ENCODE measurements at regions not wholly inside any gene's neighbourhood (a gene's known extent, or its start where the extent isn't known, plus 50 kb on each side); places are given as distances from the start of the nearest gene placed in this dataset.

GRCh38 chr1:29496701-29497100, 260.4 kb downstream of the PTPRU start:
- in situ Hi-C loops (cut with HindIII; ENCODE audit: low pct_unique_long_range_greater_than_20kb, low sequenced_read_pairs), result no loop called here
- no peak for TF ChIP-seq JUND (IDR thresholded peaks at IDR 0.05; ENCODE audit: low read depth)
- no peak for DNase-seq (ENCODE audit: low read depth in 1 of 2, low spot score in 1 of 2)

- in situ Hi-C loops (cut with HindIII; ENCODE audit: low pct_unique_long_range_greater_than_20kb, low sequenced_read_pairs), result no loop called here
- no peak for DNase-seq (ENCODE audit: low read depth in 1 of 2, low spot score in 1 of 2)
- no peak for TF ChIP-seq JUND (IDR thresholded peaks at IDR 0.05; ENCODE audit: low read depth)
Measured at GRCh38 chr1:29490204-29490934, 254.0 kb downstream of the PTPRU start.

- DNase-seq (ENCODE audit: low read depth in 1 of 2, low spot score in 1 of 2), result no peak
- in situ Hi-C loops (cut with HindIII; ENCODE audit: low pct_unique_long_range_greater_than_20kb, low sequenced_read_pairs), result no loop called here
- no peak for TF ChIP-seq JUND (IDR thresholded peaks at IDR 0.05; ENCODE audit: low read depth)
Measured at GRCh38 chr1:29489471-29489870, 253.1 kb downstream of the PTPRU start.

- TF ChIP-seq JUND (IDR thresholded peaks at IDR 0.05; ENCODE audit: low read depth), result no peak
- DNase-seq (ENCODE audit: low read depth in 1 of 2, low spot score in 1 of 2), result no peak
- in situ Hi-C loops (cut with HindIII; ENCODE audit: low pct_unique_long_range_greater_than_20kb, low sequenced_read_pairs), result no loop called here
Measured at GRCh38 chr1:29488794-29489311, 252.5 kb downstream of the PTPRU start.

GRCh38 chr1:29488086-29488793, 251.9 kb downstream of the PTPRU start:
- no peak for TF ChIP-seq JUND (IDR thresholded peaks at IDR 0.05; ENCODE audit: low read depth)
- in situ Hi-C loops (cut with HindIII; ENCODE audit: low pct_unique_long_range_greater_than_20kb, low sequenced_read_pairs), result no loop called here
- no peak for DNase-seq (ENCODE audit: low read depth in 1 of 2, low spot score in 1 of 2)

GRCh38 chr1:29487291-29487690, 251.0 kb downstream of the PTPRU start:
- no peak for TF ChIP-seq JUND (IDR thresholded peaks at IDR 0.05; ENCODE audit: low read depth)
- in situ Hi-C loops (cut with HindIII; ENCODE audit: low pct_unique_long_range_greater_than_20kb, low sequenced_read_pairs), result no loop called here
- DNase-seq (ENCODE audit: low read depth in 1 of 2, low spot score in 1 of 2), result no peak

GRCh38 chr1:29485096-29485925, 249.0 kb downstream of the PTPRU start:
- TF ChIP-seq JUND (IDR thresholded peaks at IDR 0.05; ENCODE audit: low read depth), result no peak
- in situ Hi-C loops (cut with HindIII; ENCODE audit: low pct_unique_long_range_greater_than_20kb, low sequenced_read_pairs), result no loop called here

GRCh38 chr1:29482991-29483390, 246.7 kb downstream of the PTPRU start:
- no peak for DNase-seq (ENCODE audit: low read depth in 1 of 2, low spot score in 1 of 2)
- in situ Hi-C loops (cut with HindIII; ENCODE audit: low pct_unique_long_range_greater_than_20kb, low sequenced_read_pairs), result no loop called here
- no peak for TF ChIP-seq JUND (IDR thresholded peaks at IDR 0.05; ENCODE audit: low read depth)

More at GRCh38 chr1:29485096-29485925, 249.0 kb downstream of the PTPRU start:
- DNase-seq (ENCODE audit: low read depth in 1 of 2, low spot score in 1 of 2), result no peak

GRCh38 chr1:29482064-29482463, 245.7 kb downstream of the PTPRU start:
- no peak for TF ChIP-seq JUND (IDR thresholded peaks at IDR 0.05; ENCODE audit: low read depth)
- in situ Hi-C loops (cut with HindIII; ENCODE audit: low pct_unique_long_range_greater_than_20kb, low sequenced_read_pairs), result no loop called here
- no peak for DNase-seq (ENCODE audit: low read depth in 1 of 2, low spot score in 1 of 2)

GRCh38 chr1:29481031-29481430, 244.7 kb downstream of the PTPRU start:
- in situ Hi-C loops (cut with HindIII; ENCODE audit: low pct_unique_long_range_greater_than_20kb, low sequenced_read_pairs), result no loop called here
- TF ChIP-seq JUND (IDR thresholded peaks at IDR 0.05; ENCODE audit: low read depth), result no peak
- no peak for DNase-seq (ENCODE audit: low read depth in 1 of 2, low spot score in 1 of 2)

GRCh38 chr1:29478879-29479278, 242.6 kb downstream of the PTPRU start:
- DNase-seq (ENCODE audit: low read depth in 1 of 2, low spot score in 1 of 2), result no peak
- no peak for TF ChIP-seq JUND (IDR thresholded peaks at IDR 0.05; ENCODE audit: low read depth)
- in situ Hi-C loops (cut with HindIII; ENCODE audit: low pct_unique_long_range_greater_than_20kb, low sequenced_read_pairs), result no loop called here

- in situ Hi-C loops (cut with HindIII; ENCODE audit: low pct_unique_long_range_greater_than_20kb, low sequenced_read_pairs), result no loop called here
- DNase-seq (ENCODE audit: low read depth in 1 of 2, low spot score in 1 of 2), result no peak
- TF ChIP-seq JUND (IDR thresholded peaks at IDR 0.05; ENCODE audit: low read depth), result no peak
Measured at GRCh38 chr1:29478151-29478791, 241.9 kb downstream of the PTPRU start.

Data from T47D (cell line).